GM19043 (cell line): ENCODE measurements at regions not wholly inside any gene's neighbourhood (a gene's known extent, or its start where the extent isn't known, plus 50 kb on each side); places are given as distances from the start of the nearest gene placed in this dataset.

Experiments
- ATAC-seq: cut with Tn5 transposase; IDR thresholded peaks from one replicate; pipeline ENCODE4 v1.9.1; 2021; ENCODE audit warnings: low read depth; ENCODE audit not compliant: unreplicated experiment

GRCh38 chr5:169357291-169357690 is 56.4 kb upstream of the SLIT3 start:
- no peak for ATAC-seq

DNA sequence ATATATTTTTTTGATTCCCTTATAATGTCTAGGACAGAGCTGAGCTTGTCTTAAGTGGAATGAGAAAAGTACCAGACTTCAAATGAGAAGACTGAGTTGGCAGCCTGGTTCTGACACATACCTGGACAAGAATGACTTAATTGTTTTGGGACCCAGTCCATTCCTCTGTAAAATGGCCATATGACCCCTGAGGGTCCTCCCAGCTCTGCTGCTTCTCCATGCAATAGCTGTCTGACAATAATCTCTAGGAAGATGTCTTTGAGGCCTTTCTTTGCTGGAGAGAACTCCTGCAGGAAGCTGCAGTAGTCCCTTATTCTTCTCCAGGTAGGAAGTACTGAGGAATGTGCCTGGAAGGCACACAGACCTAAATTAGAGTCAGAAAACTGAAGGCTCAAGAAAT is 55.9 kb upstream of the SLIT3 start:
- ATAC-seq = no peak

DNA sequence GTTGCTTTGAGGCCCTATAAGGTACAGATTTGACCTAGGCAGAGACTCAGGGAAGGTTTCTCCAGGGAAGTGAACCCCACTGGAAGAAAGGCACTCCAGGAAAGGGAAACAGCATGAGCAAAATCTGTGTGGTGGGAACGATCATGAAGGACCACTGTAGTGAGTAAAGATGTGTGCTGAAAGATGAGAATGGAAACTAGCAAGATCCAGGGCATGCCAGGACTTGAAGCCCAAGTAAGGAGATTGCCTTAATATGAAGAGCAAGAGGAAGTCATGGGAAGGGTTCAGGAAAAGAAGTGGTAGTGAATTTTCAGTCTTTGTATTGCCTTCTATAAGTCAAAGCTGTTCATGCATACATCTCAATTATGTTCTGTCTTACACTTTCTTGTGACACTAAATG is 55.2 kb upstream of the SLIT3 start:
- ATAC-seq = no peak

DNA sequence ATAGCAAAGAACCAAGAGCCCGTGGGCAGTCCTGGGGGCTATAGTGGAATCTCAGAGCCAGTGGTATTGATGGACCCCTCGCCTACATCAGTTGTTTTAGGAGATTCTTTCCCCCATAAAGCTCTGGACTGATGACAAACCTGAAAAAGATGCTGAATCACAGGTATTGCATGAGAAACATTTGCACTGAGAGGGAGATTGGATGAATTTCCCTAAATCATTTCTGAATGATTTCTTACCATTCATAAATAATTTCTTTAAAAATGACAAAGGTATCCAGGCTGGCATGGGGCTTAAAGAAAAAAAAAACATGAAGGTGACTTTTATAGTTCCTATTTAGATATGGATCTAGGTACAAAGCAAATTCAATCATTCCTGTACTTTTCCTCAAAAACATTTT is 54.0 kb upstream of the SLIT3 start:
- ATAC-seq = no peak

DNA sequence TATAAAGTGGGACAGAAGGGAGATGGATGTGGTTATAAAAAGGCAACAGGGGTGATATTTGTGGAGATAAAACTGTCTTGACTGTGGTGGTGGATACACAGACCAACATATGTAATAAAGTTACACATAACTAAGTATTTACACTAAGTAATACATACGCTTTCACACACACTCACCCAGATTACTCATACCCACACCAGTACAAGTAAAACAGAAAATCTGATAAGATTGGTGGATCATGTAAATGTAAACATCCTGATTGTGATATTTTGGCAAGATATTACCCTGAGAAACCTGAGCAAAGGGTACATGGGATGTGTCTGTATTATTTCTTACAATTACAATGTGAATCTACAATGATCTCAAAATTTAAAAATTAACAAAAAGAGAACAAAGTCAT is 53.3 kb upstream of the SLIT3 start:
- ATAC-seq = no peak

DNA sequence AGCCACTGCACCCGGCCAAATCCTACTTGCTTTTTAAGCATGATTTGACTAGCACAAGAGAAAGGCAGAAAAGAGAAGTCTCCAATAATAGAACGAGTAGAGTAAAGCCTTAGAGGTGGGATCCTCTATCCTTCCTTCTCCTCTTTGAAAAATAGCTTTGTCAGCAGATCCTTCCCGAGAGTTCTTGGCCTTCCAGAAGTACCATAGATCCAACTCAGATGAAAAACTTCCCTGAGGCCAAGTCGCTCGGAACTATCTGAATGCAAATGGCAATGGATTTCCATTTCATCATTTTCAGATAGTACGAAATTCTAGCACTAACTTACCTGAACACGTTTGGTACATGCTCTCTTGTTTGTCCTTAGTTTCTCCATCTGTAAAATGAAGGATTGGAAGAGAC is 52.0 kb upstream of the SLIT3 start:
- no peak for ATAC-seq

- no peak for ATAC-seq
Measured at GRCh38 chr5:169351721-169352120, 50.8 kb upstream of the SLIT3 start.

GRCh38 chr5:169350759-169351240 is 49.9 kb upstream of the SLIT3 start:
- ATAC-seq = no peak
